Inferior parietal cortex (tissue), 1 donor: ENCODE measurements at regions not wholly inside any gene's neighbourhood (a gene's known extent, or its start where the extent isn't known, plus 50 kb on each side); places are given as distances from the start of the nearest gene placed in this dataset.

Experiments
- DNase-seq: peaks from one replicate; pipeline ENCODE4 v3.0.0-alpha.2; 2016; ENCODE audit errors: extremely low spot score

GRCh38 chr10:5310914-5311313 lies 53.9 kb upstream of the UCN3 start:
- no peak for DNase-seq

DNA sequence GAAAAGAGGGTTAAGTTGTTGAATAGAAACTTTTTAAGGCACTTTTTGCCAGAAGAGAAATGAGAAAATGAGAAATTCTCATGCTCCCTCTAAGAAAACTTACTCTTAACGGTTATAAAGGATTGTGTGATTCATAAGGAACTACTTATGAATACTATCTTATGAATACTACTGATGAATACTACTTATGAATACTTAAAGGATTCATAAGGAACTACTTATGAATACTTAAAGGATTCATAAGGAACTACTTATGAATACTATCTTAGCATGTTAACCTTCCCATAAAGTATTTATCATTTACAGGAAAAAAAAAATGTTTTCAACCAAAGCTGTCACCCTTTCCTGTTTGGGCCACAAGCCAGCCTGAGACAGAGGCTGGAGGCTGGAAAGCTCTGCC lies 53.1 kb upstream of the UCN3 start:
- DNase-seq = no peak

- no peak for DNase-seq
Measured at GRCh38 chr10:5314840-5315239, 49.9 kb upstream of the UCN3 start.
